Stimulated activated naive CD8-positive, alpha-beta T cell treated with anti-CD3 and anti-CD28 coated beads, Interleukin-15, Interleukin-2, amounts not matched to agents 100 U/mL and 50 U/mL, for 24 hours (primary cell): ENCODE measurements at regions not wholly inside any gene's neighbourhood (a gene's known extent, or its start where the extent isn't known, plus 50 kb on each side); places are given as distances from the start of the nearest gene placed in this dataset.
"Not testable (repeated sequence)": the region's sequence is repeated elsewhere in the genome, so short reads cannot be mapped to it uniquely, and the experiment has no call there.

Source experiments
- ATAC-seq: fragments of 150-1000 bp; cut with Tn5 transposase; one replicate; pipeline ENCODE4 v1.10.0; 2021
- DNase-seq: peaks from one replicate; pipeline ENCODE4 v3.0.0; 2021

DNA sequence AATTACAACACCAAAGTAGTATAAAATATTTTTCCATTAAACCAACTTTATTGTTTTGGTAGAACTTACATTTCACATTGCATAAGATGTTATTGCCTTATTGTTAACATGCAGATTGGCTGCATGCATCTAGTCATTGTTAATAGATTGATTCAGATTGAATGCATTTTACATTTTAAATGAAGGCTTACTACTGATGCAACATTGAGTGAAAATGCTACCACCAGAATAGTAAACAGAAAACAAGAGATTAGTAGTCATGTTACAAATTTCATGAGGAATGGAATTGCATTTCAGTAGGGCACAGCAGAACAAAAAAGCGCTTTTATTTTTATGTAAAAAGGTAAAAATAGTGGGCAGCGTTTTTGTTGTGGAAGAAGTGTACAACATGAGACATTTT, 298.3 kb downstream of the ARL4A start:
- ATAC-seq: no peak
- DNase-seq: no peak

- ATAC-seq (no peak), DNase-seq (no peak)
Observed at GRCh38 chr7:12987238-12987637, 299.8 kb downstream of the ARL4A start.

DNA sequence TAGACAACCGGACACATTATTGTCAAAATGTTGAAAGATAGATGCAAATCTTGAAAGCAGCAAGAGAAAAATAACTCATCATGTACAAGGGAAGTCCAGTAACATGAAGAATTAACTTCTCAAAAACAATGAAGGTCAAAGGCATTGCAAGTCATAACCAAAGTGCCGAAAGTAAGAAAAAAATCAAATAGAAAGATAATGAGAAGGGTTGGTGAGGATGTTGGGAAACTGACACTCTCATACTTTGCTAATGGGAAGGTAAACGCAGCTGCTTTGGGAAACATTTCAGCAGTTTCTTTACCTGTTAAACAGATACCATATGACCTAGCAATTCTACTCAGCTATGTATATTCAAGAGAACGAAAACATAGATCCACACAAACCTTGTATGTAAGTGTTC, 303.0 kb downstream of the ARL4A start:
- no peak for DNase-seq
- ATAC-seq: no peak

- DNase-seq (no peak), ATAC-seq (no peak)
Observed at GRCh38 chr7:12993025-12993424, 305.6 kb downstream of the ARL4A start.

GRCh38 chr7:12995912-12996469, 308.6 kb downstream of the ARL4A start:
- ATAC-seq (no peak), DNase-seq (no peak)

DNA sequence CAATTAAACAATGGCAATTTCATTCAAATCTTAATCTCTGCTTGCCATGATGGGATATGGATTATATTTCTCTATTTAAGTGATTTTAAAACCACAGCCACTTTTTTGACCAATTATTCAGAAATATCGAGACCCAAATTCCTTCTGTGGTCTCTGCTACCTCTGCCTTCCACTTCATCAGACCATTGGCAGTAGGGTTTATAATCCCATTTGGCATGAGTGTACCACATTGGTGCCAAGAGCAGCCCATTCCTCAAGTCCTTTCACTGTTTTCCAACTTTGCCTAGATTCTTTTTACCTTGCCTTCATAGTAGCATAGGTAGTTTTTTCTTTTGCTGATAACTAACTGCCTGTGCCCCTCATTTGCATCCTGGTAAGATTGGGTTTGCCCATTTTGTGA, 319.9 kb downstream of the ARL4A start:
- no peak for ATAC-seq

GRCh38 chr7:13009517-13009916, 322.1 kb downstream of the ARL4A start:
- no peak for DNase-seq
- no peak for ATAC-seq

More for the DNA sequence above, 319.9 kb downstream of the ARL4A start:
- DNase-seq: no peak

GRCh38 chr7:13014011-13014410, 326.6 kb downstream of the ARL4A start:
- no peak for DNase-seq
- ATAC-seq: no peak

- ATAC-seq (no peak), DNase-seq (no peak)
Observed at GRCh38 chr7:13016036-13016581, 328.7 kb downstream of the ARL4A start.

- no peak for ATAC-seq
- DNase-seq: no peak
Observed at GRCh38 chr7:13016592-13017332, 329.3 kb downstream of the ARL4A start.

DNA sequence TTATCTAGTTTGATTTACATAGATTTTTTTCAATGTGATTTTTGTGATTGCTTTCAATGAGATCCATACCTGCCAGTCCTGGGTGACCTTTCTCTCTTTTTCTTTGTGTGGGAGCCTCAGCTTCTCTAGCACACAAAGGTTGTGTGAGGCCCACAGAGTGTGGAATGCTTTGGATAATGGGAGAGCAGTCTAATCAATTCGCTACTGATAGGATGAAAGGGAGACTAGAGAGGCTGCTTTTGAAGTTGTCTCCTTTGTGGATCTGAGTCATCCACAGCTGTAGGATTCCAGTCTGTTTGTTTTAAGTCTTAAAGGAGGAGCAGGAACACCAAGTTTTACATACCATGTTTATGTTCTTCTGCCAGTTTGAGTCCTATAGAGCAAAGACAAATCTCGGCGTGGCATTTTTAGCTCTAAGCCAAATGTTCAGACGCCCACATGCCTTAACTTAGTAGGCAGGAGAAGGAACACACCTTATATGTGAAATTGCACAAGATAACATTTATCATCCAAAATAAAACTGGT, 330.0 kb downstream of the ARL4A start:
- DNase-seq (no peak), ATAC-seq (no peak)

DNA sequence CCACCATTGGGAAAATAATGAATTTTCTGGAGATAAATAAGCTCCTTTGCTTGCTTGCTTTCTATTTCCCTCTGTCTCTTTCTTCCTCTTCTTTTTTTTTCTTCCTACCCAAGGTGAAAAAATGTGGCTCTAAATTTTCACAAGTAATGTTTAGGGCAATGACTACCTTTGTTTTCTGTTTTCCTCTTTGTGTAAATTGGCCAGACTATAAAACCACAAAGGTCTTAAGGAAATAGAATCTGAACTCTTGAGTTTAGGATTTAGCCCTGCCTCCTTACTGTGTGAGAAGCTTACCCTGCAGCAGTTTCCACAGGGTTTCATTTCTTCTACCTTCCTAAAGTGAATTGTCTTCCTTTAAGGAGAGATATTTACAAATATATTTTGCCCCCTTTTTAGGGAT, 330.4 kb downstream of the ARL4A start:
- ATAC-seq (no peak), DNase-seq (no peak)

DNA sequence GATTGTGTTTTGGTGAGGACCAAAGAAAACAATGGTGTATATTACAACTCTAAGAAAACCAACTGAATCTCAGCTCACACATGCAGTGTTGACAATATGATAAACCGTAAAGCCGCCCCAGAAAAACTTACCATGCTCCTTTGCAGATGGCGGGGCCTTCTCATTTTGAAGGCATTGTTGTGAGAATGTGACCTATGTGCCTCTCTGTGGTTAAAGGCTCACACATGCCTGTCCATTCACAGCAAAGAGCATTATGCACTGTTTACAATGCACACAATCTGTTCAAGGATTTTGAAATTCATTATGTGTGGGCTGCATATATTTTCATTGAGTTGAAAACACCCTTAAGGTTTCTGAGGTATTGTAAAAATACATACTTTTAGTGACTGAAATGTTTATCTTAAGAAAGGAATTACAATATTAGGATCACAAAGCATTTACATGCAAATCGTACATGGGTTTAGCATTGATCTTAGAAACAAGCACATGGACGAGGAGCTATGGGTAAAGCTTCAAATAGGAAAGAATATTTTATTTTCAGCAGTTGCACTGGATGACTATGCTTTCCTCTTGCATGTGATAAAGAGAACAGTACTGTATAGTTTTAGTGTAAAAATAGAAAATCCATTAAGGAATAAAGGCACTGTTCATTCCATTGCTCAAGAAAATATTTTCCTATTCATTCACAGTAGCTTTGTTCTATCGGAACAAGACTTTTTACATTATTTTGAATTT, 334.3 kb downstream of the ARL4A start:
- ATAC-seq (no peak), DNase-seq (no peak)

- ATAC-seq (no peak), DNase-seq (no peak)
Observed at GRCh38 chr7:13024121-13024674, 336.8 kb downstream of the ARL4A start.

- not testable (repeated sequence) for ATAC-seq
Observed at GRCh38 chr7:13025043-13025442, 337.6 kb downstream of the ARL4A start.

GRCh38 chr7:13027321-13027720, 339.9 kb downstream of the ARL4A start:
- DNase-seq (no peak), ATAC-seq (no peak)

More at GRCh38 chr7:13025043-13025442, 337.6 kb downstream of the ARL4A start:
- DNase-seq: not testable (repeated sequence)

- no peak for ATAC-seq
- DNase-seq: no peak
Observed at GRCh38 chr7:13028036-13028824, 340.8 kb downstream of the ARL4A start.

GRCh38 chr7:13028825-13029099, 341.3 kb downstream of the ARL4A start:
- DNase-seq: no peak
- ATAC-seq: no peak

GRCh38 chr7:13031468-13031867, 344.0 kb downstream of the ARL4A start:
- ATAC-seq (no peak), DNase-seq (no peak)

- DNase-seq: no peak
- no peak for ATAC-seq
Observed at GRCh38 chr7:13032084-13032483, 344.7 kb downstream of the ARL4A start.

DNA sequence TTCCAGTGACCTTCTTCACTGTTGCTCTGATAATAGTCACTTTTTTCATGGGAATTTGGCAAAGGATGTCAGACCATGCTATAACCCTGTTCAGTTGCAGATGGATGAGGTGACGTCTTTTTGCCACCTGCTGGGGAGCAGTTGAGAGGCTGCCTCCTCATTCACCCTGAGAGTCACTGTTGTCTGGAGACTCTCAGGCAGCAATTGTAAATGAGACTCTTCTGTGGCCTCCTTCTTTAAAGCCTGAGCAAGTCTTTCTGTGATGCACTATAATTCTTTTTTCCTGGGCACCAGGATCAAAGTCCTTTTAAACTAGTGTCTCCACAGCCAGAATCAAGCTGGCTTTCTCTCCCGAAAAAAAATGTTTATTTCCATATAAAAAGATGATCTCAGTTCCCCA, 345.1 kb downstream of the ARL4A start:
- ATAC-seq (no peak), DNase-seq (no peak)

- DNase-seq (no peak), ATAC-seq (no peak)
Observed at GRCh38 chr7:13034693-13035092, 347.3 kb downstream of the ARL4A start.
